Epithelial cell of proximal tubule (primary cell): ENCODE measurements at regions not wholly inside any gene's neighbourhood (a gene's known extent, or its start where the extent isn't known, plus 50 kb on each side); places are given as distances from the start of the nearest gene placed in this dataset.

Experiments
- DNase-seq: peaks from one replicate; pipeline ENCODE4 v3.0.0-alpha.2; 2011; ENCODE audit warnings: low read depth
- H3K4me3 ChIP-seq: 2 replicates; pipeline ENCODE4 v1.5.1; 2011; ENCODE audit warnings: low read depth, mild to moderate bottlenecking, low read length
- CTCF ChIP-seq: conservative IDR thresholded peaks from 2 replicates; pipeline ENCODE4 v1.5.1; 2012; ENCODE audit warnings: low read depth, mild to moderate bottlenecking, low read length

- DNase-seq, result no peak
- no peak for TF ChIP-seq CTCF
- H3K4me3 ChIP-seq, result no peak overlapping the region
Observed at GRCh38 chr1:230518511-230518910, 92.4 kb upstream of the PGBD5 start.

- DNase-seq, result no peak
- H3K4me3 ChIP-seq, result no peak overlapping the region
- TF ChIP-seq CTCF, result no peak
Observed at GRCh38 chr1:230517786-230518185, 91.7 kb upstream of the PGBD5 start.

- no peak for TF ChIP-seq CTCF
- DNase-seq, result no peak
- H3K4me3 ChIP-seq, result no peak overlapping the region
Observed at GRCh38 chr1:230517326-230517725, 91.2 kb upstream of the PGBD5 start.

GRCh38 chr1:230516889-230517288 is 90.8 kb upstream of the PGBD5 start:
- H3K4me3 ChIP-seq, result no peak overlapping the region
- TF ChIP-seq CTCF, result no peak
- no peak for DNase-seq

GRCh38 chr1:230515451-230516145 is 89.5 kb upstream of the PGBD5 start:
- H3K4me3 ChIP-seq, result no peak overlapping the region
- TF ChIP-seq CTCF, result no peak
- DNase-seq, result no peak

GRCh38 chr1:230510496-230510895 is 84.4 kb upstream of the PGBD5 start:
- no peak overlapping the region for H3K4me3 ChIP-seq
- DNase-seq, result no peak
- no peak for TF ChIP-seq CTCF

GRCh38 chr1:230509281-230509977 is 83.3 kb upstream of the PGBD5 start:
- DNase-seq, result peak; percentile 60
- TF ChIP-seq CTCF, result no peak
- no peak overlapping the region for H3K4me3 ChIP-seq
